Activated naive CD8-positive, alpha-beta T cell treated with anti-CD3 and anti-CD28 coated beads for 36 hours (primary cell): ENCODE measurements at regions not wholly inside any gene's neighbourhood (a gene's known extent, or its start where the extent isn't known, plus 50 kb on each side); places are given as distances from the start of the nearest gene placed in this dataset.

ENCODE experiments used
- DNase-seq: peaks from one replicate; pipeline ENCODE4 v3.0.0; 2021
- H3K27ac Mint-ChIP-seq: one replicate; pipeline ENCODE4 v1.8.0; 2022; ENCODE audit warnings: mild to moderate bottlenecking, moderate library complexity, mixed read lengths
- H3K27me3 Mint-ChIP-seq: one replicate; pipeline ENCODE4 v1.8.0; 2022; ENCODE audit warnings: mild to moderate bottlenecking, mixed read lengths
- H3K36me3 Mint-ChIP-seq: one replicate; pipeline ENCODE4 v1.8.0; 2021; ENCODE audit warnings: mild to moderate bottlenecking, mixed read lengths
- H3K4me1 Mint-ChIP-seq: one replicate; pipeline ENCODE4 v1.8.0; 2021; ENCODE audit warnings: mixed read lengths
- H3K4me3 Mint-ChIP-seq: one replicate; pipeline ENCODE4 v1.8.0; 2022; ENCODE audit warnings: mild to moderate bottlenecking, moderate library complexity, mixed read lengths
- H3K9me3 Mint-ChIP-seq: one replicate; pipeline ENCODE4 v1.8.0; 2022; ENCODE audit warnings: mixed read lengths

DNA sequence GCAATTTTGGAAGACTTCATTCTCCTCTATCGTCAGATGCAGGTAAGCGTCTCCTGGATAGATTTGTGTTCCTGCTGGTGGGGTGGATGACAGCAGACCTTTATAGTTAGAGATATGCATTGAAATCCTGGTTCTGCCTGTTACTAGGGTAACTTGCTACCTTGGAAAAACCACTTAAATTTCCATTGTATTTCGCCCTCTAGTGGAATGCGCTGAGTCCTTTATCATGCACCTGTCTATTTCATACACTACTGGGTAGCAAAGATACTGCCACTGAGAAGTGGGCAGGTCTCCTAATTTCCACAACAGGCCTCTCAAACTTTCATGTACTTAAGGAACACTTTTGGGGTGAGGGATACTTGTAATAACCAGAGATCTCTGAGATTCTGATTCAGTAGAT, 209.5 kb upstream of the SUCLG2 start:
- Mint-ChIP-seq H3K4me1 (peaks cover 2% of the 10 kb centered on the region), H3K36me3 (no peaks in the 10 kb centered on the region), H3K4me3 (no peak overlapping the region), H3K9me3 (peaks cover 5% of the 10 kb centered on the region), H3K27me3 (no peaks in the 10 kb centered on the region), H3K27ac (no peak overlapping the region)
- no peak for DNase-seq

DNA sequence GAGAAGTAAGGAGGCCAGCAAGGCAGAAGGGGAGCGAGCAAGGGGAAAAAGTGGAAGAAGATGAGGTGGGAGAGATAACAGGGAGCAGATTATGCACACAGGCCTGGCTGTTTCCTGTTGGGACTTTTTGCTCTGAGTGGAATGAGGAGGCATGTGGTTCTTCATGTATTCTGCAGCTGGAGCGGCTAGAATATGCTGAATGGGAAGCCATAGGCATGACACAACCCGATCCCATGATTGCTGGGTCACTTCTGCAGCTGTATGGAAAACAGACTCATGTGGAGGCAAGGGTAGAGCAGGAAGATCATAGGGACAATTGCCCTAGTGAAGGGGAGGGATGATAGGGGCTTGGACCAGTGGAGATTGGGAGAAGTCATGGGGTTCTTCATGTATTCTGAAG, 206.0 kb upstream of the SUCLG2 start:
- no peak for DNase-seq
- Mint-ChIP-seq H3K36me3 (no peaks in the 10 kb centered on the region), H3K4me1 (peaks cover 8% of the 10 kb centered on the region), H3K4me3 (no peak overlapping the region), H3K27me3 (no peaks in the 10 kb centered on the region), H3K27ac (no peak overlapping the region), H3K9me3 (no peaks in the 10 kb centered on the region)

DNA sequence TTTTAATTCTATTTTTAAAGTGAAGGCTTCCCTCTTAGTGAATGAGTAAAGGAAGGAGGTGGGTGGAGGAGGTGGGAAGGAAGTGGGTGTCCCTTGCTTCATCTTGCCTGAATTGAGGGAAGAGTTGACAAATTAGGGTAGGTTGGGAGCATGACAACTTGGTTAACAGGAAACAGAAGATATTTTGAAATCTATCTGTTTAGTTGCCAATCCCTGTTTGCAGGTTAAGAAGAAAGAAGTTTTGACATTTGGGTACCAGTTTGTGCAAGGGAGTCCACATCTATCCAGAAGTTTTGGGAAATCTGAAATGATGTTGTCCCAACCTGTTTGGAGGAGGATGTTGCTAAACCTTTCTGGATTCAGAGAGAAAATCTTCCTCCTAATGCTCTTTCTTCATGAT, 204.1 kb upstream of the SUCLG2 start:
- no peaks in the 10 kb centered on the region for H3K9me3 Mint-ChIP-seq
- H3K4me1 Mint-ChIP-seq = peaks cover 6% of the 10 kb centered on the region
- H3K27me3 Mint-ChIP-seq = no peaks in the 10 kb centered on the region
- no peak for DNase-seq
- H3K27ac Mint-ChIP-seq = no peak overlapping the region
- H3K4me3 Mint-ChIP-seq = no peak overlapping the region
- H3K36me3 Mint-ChIP-seq = no peaks in the 10 kb centered on the region

GRCh38 chr3:67856718-67857117, 202.3 kb upstream of the SUCLG2 start:
- no peak overlapping the region for H3K27ac Mint-ChIP-seq
- H3K9me3 Mint-ChIP-seq = no peaks in the 10 kb centered on the region
- H3K4me3 Mint-ChIP-seq = no peak overlapping the region
- no peaks in the 10 kb centered on the region for H3K27me3 Mint-ChIP-seq
- H3K4me1 Mint-ChIP-seq = peaks cover 6% of the 10 kb centered on the region
- no peak for DNase-seq
- H3K36me3 Mint-ChIP-seq = no peaks in the 10 kb centered on the region

- H3K27me3 Mint-ChIP-seq = no peaks in the 10 kb centered on the region
- no peak overlapping the region for H3K4me3 Mint-ChIP-seq
- H3K36me3 Mint-ChIP-seq = no peaks in the 10 kb centered on the region
- no peak for DNase-seq
- no peaks in the 10 kb centered on the region for H3K9me3 Mint-ChIP-seq
- H3K4me1 Mint-ChIP-seq = peaks cover 6% of the 10 kb centered on the region
- H3K27ac Mint-ChIP-seq = no peak overlapping the region
Measured at GRCh38 chr3:67854663-67855062, 200.3 kb upstream of the SUCLG2 start.

GRCh38 chr3:67853520-67853919, 199.1 kb upstream of the SUCLG2 start:
- no peak for DNase-seq
- H3K9me3 Mint-ChIP-seq = no peaks in the 10 kb centered on the region
- H3K36me3 Mint-ChIP-seq = no peaks in the 10 kb centered on the region
- H3K4me1 Mint-ChIP-seq = peaks cover 4% of the 10 kb centered on the region
- no peak overlapping the region for H3K27ac Mint-ChIP-seq
- H3K27me3 Mint-ChIP-seq = no peaks in the 10 kb centered on the region
- no peak overlapping the region for H3K4me3 Mint-ChIP-seq

DNA sequence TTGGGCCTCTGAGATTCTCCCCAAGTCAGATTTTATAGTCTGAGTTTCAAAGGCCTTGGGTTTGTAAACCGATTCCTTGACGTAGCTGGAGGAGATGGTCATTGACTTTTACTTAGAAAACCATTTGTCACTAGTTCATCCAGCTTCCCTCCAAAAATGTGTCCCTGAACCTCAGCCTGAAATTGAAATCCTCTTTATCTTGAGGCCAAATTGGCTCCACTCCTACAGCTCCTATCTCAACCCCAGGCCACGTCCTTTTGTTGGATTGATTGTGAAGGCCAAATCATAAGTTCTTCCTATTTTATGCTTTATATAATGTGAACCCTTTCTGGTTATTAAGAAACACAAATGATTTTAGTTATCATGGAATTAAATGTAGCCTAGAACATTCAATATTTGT, 193.9 kb upstream of the SUCLG2 start:
- Mint-ChIP-seq H3K4me1 (no peaks in the 10 kb centered on the region), H3K4me3 (no peak overlapping the region)

GRCh38 chr3:67846166-67846565, 191.8 kb upstream of the SUCLG2 start:
- no peaks in the 10 kb centered on the region for H3K9me3 Mint-ChIP-seq
- no peak overlapping the region for H3K4me3 Mint-ChIP-seq
- no peak overlapping the region for H3K27ac Mint-ChIP-seq
- H3K4me1 Mint-ChIP-seq = no peaks in the 10 kb centered on the region
- H3K36me3 Mint-ChIP-seq = no peaks in the 10 kb centered on the region
- DNase-seq = no peak
- H3K27me3 Mint-ChIP-seq = no peaks in the 10 kb centered on the region

More for the DNA sequence above, 193.9 kb upstream of the SUCLG2 start:
- no peaks in the 10 kb centered on the region for H3K9me3 Mint-ChIP-seq
- no peak overlapping the region for H3K27ac Mint-ChIP-seq
- DNase-seq = no peak
- H3K27me3 Mint-ChIP-seq = no peaks in the 10 kb centered on the region
- H3K36me3 Mint-ChIP-seq = no peaks in the 10 kb centered on the region

GRCh38 chr3:67832817-67833216, 178.4 kb upstream of the SUCLG2 start:
- Mint-ChIP-seq H3K36me3 (peaks cover 12% of the 10 kb centered on the region), H3K27me3 (no peaks in the 10 kb centered on the region), H3K9me3 (peaks cover 25% of the 10 kb centered on the region), H3K27ac (no peak overlapping the region), H3K4me3 (no peak overlapping the region), H3K4me1 (no peaks in the 10 kb centered on the region)
- DNase-seq = no peak

DNA sequence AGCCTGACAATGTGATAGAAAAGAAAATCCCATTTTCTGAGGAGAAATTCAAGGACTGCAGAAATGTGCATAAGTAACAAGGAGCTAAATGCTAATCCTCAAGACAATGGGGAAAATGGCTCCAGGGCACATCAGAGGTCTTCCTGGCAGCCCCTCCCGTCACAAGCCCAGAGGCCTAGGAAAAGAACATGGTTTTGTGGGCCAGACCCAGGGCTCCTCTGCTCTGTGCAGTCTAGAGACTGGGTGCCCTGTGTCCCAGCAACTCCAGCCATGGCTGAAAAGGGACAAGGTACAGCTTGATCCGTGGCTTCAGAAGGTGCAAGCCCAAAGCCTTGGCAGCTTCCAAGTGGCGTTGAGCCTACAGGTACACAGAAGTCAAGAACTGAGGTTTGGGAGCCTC, 176.8 kb upstream of the SUCLG2 start:
- no peak overlapping the region for H3K4me3 Mint-ChIP-seq
- no peaks in the 10 kb centered on the region for H3K27me3 Mint-ChIP-seq
- H3K27ac Mint-ChIP-seq = no peak overlapping the region
- peaks cover 12% of the 10 kb centered on the region for H3K36me3 Mint-ChIP-seq
- peaks cover 25% of the 10 kb centered on the region for H3K9me3 Mint-ChIP-seq
- no peaks in the 10 kb centered on the region for H3K4me1 Mint-ChIP-seq
- no peak for DNase-seq

DNA sequence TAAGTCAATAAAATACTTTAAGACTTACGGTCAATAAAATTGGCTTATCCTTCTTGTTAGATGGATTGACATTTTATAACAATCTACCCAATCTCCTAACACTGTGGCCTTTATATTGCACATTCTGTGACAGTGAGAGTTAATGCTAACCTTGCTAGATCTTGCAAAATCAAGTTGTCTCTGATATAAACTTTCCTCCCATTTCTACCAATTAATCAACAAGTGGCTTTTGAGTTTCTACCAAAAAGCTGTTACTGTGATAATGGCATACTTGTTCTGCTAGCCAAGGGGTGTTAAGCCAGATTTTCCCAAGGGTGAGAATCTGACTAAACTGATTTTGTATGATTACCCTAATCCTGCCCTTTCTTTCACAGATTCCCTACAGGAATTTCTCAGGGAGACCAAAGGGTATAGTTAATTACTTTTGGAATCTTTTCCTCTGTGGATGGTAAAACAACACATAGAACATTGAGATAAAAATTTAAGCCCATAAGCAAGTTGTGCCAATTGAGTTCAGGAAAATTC, 174.1 kb upstream of the SUCLG2 start:
- no peak for DNase-seq
- H3K36me3 Mint-ChIP-seq = peaks cover 7% of the 10 kb centered on the region
- no peaks in the 10 kb centered on the region for H3K4me1 Mint-ChIP-seq
- no peak overlapping the region for H3K4me3 Mint-ChIP-seq
- H3K27me3 Mint-ChIP-seq = no peaks in the 10 kb centered on the region
- H3K27ac Mint-ChIP-seq = no peak overlapping the region
- H3K9me3 Mint-ChIP-seq = peaks cover 19% of the 10 kb centered on the region

- Mint-ChIP-seq H3K4me1 (peaks cover 2% of the 10 kb centered on the region), H3K4me3 (no peak overlapping the region), H3K27me3 (no peaks in the 10 kb centered on the region), H3K36me3 (peaks cover 4% of the 10 kb centered on the region), H3K9me3 (peaks cover 5% of the 10 kb centered on the region), H3K27ac (no peak overlapping the region)
- no peak for DNase-seq
Measured at GRCh38 chr3:67821135-67821534, 166.7 kb upstream of the SUCLG2 start.

- peaks cover 2% of the 10 kb centered on the region for H3K4me1 Mint-ChIP-seq
- no peaks in the 10 kb centered on the region for H3K9me3 Mint-ChIP-seq
- no peak overlapping the region for H3K27ac Mint-ChIP-seq
- H3K4me3 Mint-ChIP-seq = no peak overlapping the region
- no peaks in the 10 kb centered on the region for H3K27me3 Mint-ChIP-seq
- H3K36me3 Mint-ChIP-seq = peaks cover 2% of the 10 kb centered on the region
- no peak for DNase-seq
Measured at GRCh38 chr3:67819447-67819846, 165.0 kb upstream of the SUCLG2 start.

- H3K4me1 Mint-ChIP-seq = no peaks in the 10 kb centered on the region
- no peak overlapping the region for H3K27ac Mint-ChIP-seq
- H3K4me3 Mint-ChIP-seq = no peak overlapping the region
- no peak for DNase-seq
- no peaks in the 10 kb centered on the region for H3K36me3 Mint-ChIP-seq
- no peaks in the 10 kb centered on the region for H3K27me3 Mint-ChIP-seq
- no peaks in the 10 kb centered on the region for H3K9me3 Mint-ChIP-seq
Measured at GRCh38 chr3:67809370-67809935, 155.0 kb upstream of the SUCLG2 start.

DNA sequence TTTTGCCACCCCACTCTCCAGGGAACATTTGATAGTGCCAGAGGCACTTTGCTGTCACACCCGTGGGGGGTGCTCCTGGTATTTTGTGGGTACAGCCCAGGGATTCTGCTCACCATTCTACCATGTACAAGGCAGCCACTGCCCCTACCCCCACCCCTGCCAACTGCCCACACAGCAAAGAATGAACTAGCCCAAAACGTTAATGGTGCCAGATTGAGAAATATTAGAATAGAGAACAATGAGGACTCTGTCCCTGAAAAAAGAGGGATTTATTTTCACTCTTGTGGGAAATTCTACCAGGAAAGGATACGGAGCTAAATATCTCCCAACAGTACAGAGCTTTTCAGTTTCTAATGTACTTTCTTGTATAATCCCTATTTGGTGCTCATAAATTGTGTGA, 154.5 kb upstream of the SUCLG2 start:
- no peaks in the 10 kb centered on the region for H3K36me3 Mint-ChIP-seq
- H3K9me3 Mint-ChIP-seq = peaks cover 1% of the 10 kb centered on the region
- no peak overlapping the region for H3K27ac Mint-ChIP-seq
- no peaks in the 10 kb centered on the region for H3K27me3 Mint-ChIP-seq
- DNase-seq = no peak
- H3K4me1 Mint-ChIP-seq = no peaks in the 10 kb centered on the region
- H3K4me3 Mint-ChIP-seq = no peak overlapping the region

DNA sequence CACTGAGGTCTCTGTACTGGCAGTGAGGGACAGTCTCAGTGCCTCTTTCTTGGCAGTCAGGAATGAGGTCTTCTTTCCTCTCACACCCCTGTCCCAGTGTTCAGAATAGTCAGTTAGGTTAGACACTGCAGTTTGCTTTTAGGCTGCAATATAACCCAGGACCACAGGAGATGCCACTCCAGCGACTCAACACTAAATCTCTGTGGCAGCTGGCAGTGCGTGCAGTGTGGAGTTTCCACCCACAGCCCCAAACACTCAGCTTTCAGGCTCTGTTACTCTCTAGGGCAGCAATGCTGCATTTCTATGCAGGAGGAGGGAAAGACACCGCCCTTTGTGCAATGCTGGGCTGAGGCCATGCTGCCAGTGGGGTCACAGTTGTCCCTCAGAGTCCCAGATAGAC, 150.2 kb upstream of the SUCLG2 start:
- Mint-ChIP-seq H3K9me3 (peaks cover 14% of the 10 kb centered on the region), H3K4me3 (no peak overlapping the region), H3K27ac (no peak overlapping the region), H3K4me1 (no peaks in the 10 kb centered on the region), H3K36me3 (peaks cover 11% of the 10 kb centered on the region), H3K27me3 (no peaks in the 10 kb centered on the region)
- DNase-seq = no peak
